Glomerular visceral epithelial cell (primary cell): ENCODE measurements at regions not wholly inside any gene's neighbourhood (a gene's known extent, or its start where the extent isn't known, plus 50 kb on each side); places are given as distances from the start of the nearest gene placed in this dataset.
"Not testable (repeated sequence)": the region's sequence is repeated elsewhere in the genome, so short reads cannot be mapped to it uniquely, and the experiment has no call there.

Experiments
- DNase-seq: peaks from one replicate; pipeline ENCODE4 v3.0.0-alpha.2; 2016; ENCODE audit errors: extremely low spot score

GRCh38 chr7:145795132-145795531 is 321.5 kb upstream of the CNTNAP2 start:
- no peak for DNase-seq

GRCh38 chr7:145784809-145785780 is 331.5 kb upstream of the CNTNAP2 start:
- no peak for DNase-seq

- DNase-seq, result not testable (repeated sequence)
Observed at GRCh38 chr7:145781388-145781787, 335.2 kb upstream of the CNTNAP2 start.

- DNase-seq, result no peak
Observed at GRCh38 chr7:145779140-145779539, 337.5 kb upstream of the CNTNAP2 start.

- no peak for DNase-seq
Observed at GRCh38 chr7:145774777-145775176, 341.8 kb upstream of the CNTNAP2 start.

- DNase-seq, result no peak
Observed at GRCh38 chr7:145753004-145753403, 363.6 kb upstream of the CNTNAP2 start.

- DNase-seq, result no peak
Observed at GRCh38 chr7:145737617-145738016, 379.0 kb upstream of the CNTNAP2 start.

GRCh38 chr7:145735061-145735460 is 381.5 kb upstream of the CNTNAP2 start:
- no peak for DNase-seq

- no peak for DNase-seq
Observed at GRCh38 chr7:145732521-145732920, 384.1 kb upstream of the CNTNAP2 start.

- DNase-seq, result no peak
Observed at GRCh38 chr7:145729691-145730090, 386.9 kb upstream of the CNTNAP2 start.

GRCh38 chr7:145718129-145718528 is 398.5 kb upstream of the CNTNAP2 start:
- no peak for DNase-seq

GRCh38 chr7:145700488-145700887 is 416.1 kb upstream of the CNTNAP2 start:
- DNase-seq, result no peak

- DNase-seq, result no peak
Observed at GRCh38 chr7:145698526-145699262, 417.9 kb upstream of the CNTNAP2 start.

GRCh38 chr7:145697412-145698107 is 419.0 kb upstream of the CNTNAP2 start:
- DNase-seq, result not testable (repeated sequence)

GRCh38 chr7:145696071-145696470 is 420.5 kb upstream of the CNTNAP2 start:
- no peak for DNase-seq

GRCh38 chr7:145692237-145692950 is 424.2 kb upstream of the CNTNAP2 start:
- no peak for DNase-seq

GRCh38 chr7:145691377-145691914 is 425.2 kb upstream of the CNTNAP2 start:
- no peak for DNase-seq

GRCh38 chr7:145681646-145682045 is 435.0 kb upstream of the CNTNAP2 start:
- no peak for DNase-seq

- no peak for DNase-seq
Observed at GRCh38 chr7:145681159-145681558, 435.4 kb upstream of the CNTNAP2 start.

GRCh38 chr7:145665499-145666258 is 450.9 kb upstream of the CNTNAP2 start:
- no peak for DNase-seq
